Esophagus muscularis mucosa (tissue), 4 donors: ENCODE measurements at regions not wholly inside any gene's neighbourhood (a gene's known extent, or its start where the extent isn't known, plus 50 kb on each side); places are given as distances from the start of the nearest gene placed in this dataset.

Experiments used
- DNase-seq: peaks from one replicate; pipeline ENCODE4 v3.0.0-alpha.2; 2017; ENCODE audit errors: extremely low spot score
- H3K27ac ChIP-seq, 4 donors: fragments of 200-600 bp; sonication (generic); replicated peaks in 1 of 4; 1 replicate in 3 of 4; 2 replicates in 1 of 4; pipeline ENCODE4 v1.5.1; 2016 to 2019; ENCODE audit warnings: mild to moderate bottlenecking in 1 of 4
- H3K27me3 ChIP-seq, 4 donors: fragments of 200-600 bp; sonication (generic); one replicate each; pipeline versions ENCODE4 v1.5.1 to v1.6.0; 2016 to 2019
- H3K36me3 ChIP-seq, 4 donors: fragments of 200-600 bp; sonication (generic); one replicate each; pipeline ENCODE4 v1.5.1; 2016 to 2019
- H3K4me1 ChIP-seq, 4 donors: fragments of 200-600 bp; sonication (generic); one replicate each; pipeline ENCODE4 v1.5.1; 2016 to 2019
- H3K4me3 ChIP-seq, 4 donors: fragments of 200-600 bp; sonication (generic); 1 replicate in 2 of 4; 2 replicates in 2 of 4; pipeline ENCODE4 v1.5.1; 2016 to 2019; ENCODE audit warnings: mild to moderate bottlenecking in 4 of 4, moderate library complexity in 1 of 4
- H3K9me3 ChIP-seq, 4 donors: fragments of 200-600 bp; sonication (generic); 1 replicate in 3 of 4; 2 replicates in 1 of 4; pipeline ENCODE4 v1.5.1; 2016 to 2019
- EP300 ChIP-seq: sonication (generic); formaldehyde crosslinking; IDR thresholded peaks from one replicate; pipeline ENCODE4 v1.6.1; 2017; ENCODE audit warnings: antibody characterized with exemption
- POLR2A ChIP-seq: fragments of 450-650 bp; IDR thresholded peaks from one replicate; pipeline ENCODE4 v1.6.1; 2017; ENCODE audit warnings: antibody characterized with exemption, moderate library complexity, mild to moderate bottlenecking, low read depth
- POLR2AphosphoS5 ChIP-seq, 2 donors: sonication (generic); formaldehyde crosslinking; IDR thresholded peaks; one replicate each; pipeline ENCODE4 v1.6.1; 2017; ENCODE audit warnings: antibody characterized with exemption in 2 of 2
- WGBS: methylation state at CpG from one replicate; pipeline ENCODE4 v1.1.5; 2018; 5-methylcytosine and 5-hydroxymethylcytosine counted together
- intact Hi-C: fragments of 100-400 bp; cut with DNase I; formaldehyde crosslinking; loops from one replicate; pipeline ENCODE4 v1.15.1; 2023
- TF ChIP-seq, protein P1 (sequence below), 3 experiments: fragments of 200-600 bp in 2 of 3; fragments of 450-650 bp in 1 of 3; sonication (generic) in 2 of 3; IDR thresholded peaks; one replicate each; pipeline ENCODE4 v1.5.1; 2017 to 2019; ENCODE audit warnings: antibody characterized with exemption in 3 of 3, mild to moderate bottlenecking in 2 of 3, moderate library complexity in 1 of 3

DNA sequence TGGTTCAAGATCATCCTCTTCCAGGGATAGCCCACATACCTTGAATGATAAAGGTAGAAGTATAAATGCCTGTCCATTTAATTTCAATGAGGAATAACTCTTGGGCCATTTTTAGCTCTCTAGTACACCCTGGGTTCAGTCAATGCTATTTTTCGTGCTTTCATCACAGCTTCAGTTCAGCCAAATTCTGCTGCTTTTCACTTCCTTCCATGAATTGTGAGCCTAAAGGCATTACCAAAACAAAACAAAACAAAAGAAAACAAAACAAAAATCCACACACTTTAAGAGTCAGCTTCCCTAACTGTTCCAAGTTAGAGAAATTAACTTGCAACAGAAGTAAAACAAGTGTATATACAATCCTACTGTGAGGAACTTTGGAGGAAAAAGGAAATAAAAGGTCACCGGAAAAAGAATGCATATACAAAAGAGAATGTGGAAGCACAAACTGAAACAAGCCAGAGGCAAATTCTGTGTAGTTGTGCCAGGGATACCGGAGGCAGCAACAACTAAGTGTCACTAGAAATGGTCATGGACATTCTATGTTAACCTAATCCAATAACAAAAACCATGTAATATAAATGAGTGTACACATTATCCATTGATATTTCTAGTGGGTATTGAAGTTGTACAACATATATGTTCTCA lies 423.1 kb downstream of the KCTD8 start:
- Histone ChIP-seq H3K27ac (no peak overlapping the region), H3K9me3 (no peaks in the 10 kb centered on the region), H3K27me3 (no peaks in the 10 kb centered on the region), H3K36me3 (no peaks in the 10 kb centered on the region), H3K4me1 (no peaks in the 10 kb centered on the region), H3K4me3 (no peak overlapping the region)
- 55% methylated on average over 3 of the region's 3 CpGs for WGBS
- intact Hi-C loops, result no loop called here
- TF ChIP-seq POLR2AphosphoS5 (IDR thresholded peaks at IDR 0.05), result no peak
- TF ChIP-seq, protein P1, sequence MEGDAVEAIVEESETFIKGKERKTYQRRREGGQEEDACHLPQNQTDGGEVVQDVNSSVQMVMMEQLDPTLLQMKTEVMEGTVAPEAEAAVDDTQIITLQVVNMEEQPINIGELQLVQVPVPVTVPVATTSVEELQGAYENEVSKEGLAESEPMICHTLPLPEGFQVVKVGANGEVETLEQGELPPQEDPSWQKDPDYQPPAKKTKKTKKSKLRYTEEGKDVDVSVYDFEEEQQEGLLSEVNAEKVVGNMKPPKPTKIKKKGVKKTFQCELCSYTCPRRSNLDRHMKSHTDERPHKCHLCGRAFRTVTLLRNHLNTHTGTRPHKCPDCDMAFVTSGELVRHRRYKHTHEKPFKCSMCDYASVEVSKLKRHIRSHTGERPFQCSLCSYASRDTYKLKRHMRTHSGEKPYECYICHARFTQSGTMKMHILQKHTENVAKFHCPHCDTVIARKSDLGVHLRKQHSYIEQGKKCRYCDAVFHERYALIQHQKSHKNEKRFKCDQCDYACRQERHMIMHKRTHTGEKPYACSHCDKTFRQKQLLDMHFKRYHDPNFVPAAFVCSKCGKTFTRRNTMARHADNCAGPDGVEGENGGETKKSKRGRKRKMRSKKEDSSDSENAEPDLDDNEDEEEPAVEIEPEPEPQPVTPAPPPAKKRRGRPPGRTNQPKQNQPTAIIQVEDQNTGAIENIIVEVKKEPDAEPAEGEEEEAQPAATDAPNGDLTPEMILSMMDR (IDR thresholded peaks at IDR 0.05), result no peak
- no peak for TF ChIP-seq POLR2A
- TF ChIP-seq EP300, result no peak
- no peak for DNase-seq

DNA sequence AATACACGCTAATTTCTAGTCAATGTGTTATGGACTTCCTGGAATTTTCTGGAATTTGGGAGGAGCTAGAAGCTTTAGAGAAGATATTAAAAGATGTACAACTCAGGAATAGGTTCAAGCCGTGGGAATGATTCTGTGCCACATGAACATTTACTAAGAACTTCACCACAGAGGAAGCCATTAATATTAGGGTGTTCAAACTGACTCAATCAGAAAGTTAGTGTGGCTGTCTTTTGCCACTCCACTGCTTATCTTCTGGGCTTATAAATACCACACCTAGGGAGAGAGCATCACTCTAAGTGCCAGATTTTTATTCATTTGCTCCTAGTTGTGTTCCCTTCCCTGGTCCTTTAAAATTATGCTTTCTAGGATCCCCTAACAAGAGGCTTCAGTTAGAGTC lies 409.8 kb downstream of the KCTD8 start:
- H3K4me1 ChIP-seq, result no peaks in the 10 kb centered on the region
- H3K36me3 ChIP-seq, result no peaks in the 10 kb centered on the region
- 84% methylated on average over 2 of the region's 2 CpGs for WGBS
- TF ChIP-seq POLR2A (no peak), EP300 (no peak), POLR2AphosphoS5 (IDR thresholded peaks at IDR 0.05) (no peak)
- DNase-seq, result no peak
- intact Hi-C loops, result no loop called here
- no peaks in the 10 kb centered on the region for H3K27me3 ChIP-seq
- no peak overlapping the region for H3K4me3 ChIP-seq
- no peak overlapping the region for H3K27ac ChIP-seq
- no peaks in the 10 kb centered on the region for H3K9me3 ChIP-seq

DNA sequence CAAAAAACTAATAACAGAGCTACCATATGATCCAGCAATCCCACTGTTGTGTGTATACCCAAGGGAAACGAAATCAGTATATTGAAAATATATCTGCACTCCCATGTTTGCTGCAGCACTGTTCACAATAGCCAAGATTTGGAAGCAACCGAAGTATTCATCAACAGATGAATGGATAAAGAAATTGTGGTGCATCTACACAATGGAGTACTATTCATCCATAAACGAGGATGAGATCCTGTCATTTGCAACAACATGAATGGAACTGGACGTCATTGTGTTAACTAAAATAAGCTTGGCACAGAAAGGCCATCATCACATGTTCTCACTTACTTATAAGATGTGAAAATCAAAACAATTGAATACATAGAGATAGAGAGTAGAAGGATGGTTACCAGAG lies 402.1 kb downstream of the KCTD8 start:
- Histone ChIP-seq H3K36me3 (no peaks in the 10 kb centered on the region), H3K4me1 (no peaks in the 10 kb centered on the region), H3K27me3 (no peaks in the 10 kb centered on the region), H3K27ac (no peak overlapping the region), H3K4me3 (no peak overlapping the region), H3K9me3 (no peaks in the 10 kb centered on the region)
- 76% methylated on average over 4 of the region's 4 CpGs for WGBS
- intact Hi-C loops, result no loop called here
- TF ChIP-seq EP300, result no peak
- no peak for TF ChIP-seq POLR2A
- TF ChIP-seq POLR2AphosphoS5 (IDR thresholded peaks at IDR 0.05), result no peak
- TF ChIP-seq, protein P1 (IDR thresholded peaks at IDR 0.05), result no peak
- DNase-seq, result no peak

DNA sequence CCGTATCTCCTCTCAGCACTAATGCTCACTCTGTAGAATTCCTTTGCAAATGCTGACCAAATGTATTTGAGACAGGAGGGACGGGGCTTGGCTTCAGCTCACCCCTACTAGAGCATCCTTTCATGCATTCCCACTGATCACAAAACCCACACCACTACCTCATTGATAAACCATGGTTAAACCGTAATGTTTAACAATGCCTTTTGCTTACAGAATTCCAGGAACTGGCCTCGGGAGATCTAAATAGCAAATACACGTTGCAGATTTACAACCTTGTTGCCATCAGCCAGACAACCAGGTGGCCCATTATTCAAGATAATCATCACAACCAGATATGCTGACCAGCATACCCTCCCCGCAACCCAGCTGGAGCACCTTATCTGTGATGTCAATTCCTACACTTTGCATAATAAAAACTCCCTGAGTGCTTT lies 391.9 kb downstream of the KCTD8 start:
- no peaks in the 10 kb centered on the region for H3K36me3 ChIP-seq
- H3K4me1 ChIP-seq, result no peaks in the 10 kb centered on the region
- intact Hi-C loops, result no loop called here
- no peak overlapping the region for H3K4me3 ChIP-seq
- WGBS, result 44% methylated on average over 6 of the region's 6 CpGs
- H3K9me3 ChIP-seq, result no peaks in the 10 kb centered on the region
- H3K27ac ChIP-seq, result no peak overlapping the region
- no peak for TF ChIP-seq POLR2AphosphoS5 (IDR thresholded peaks at IDR 0.05)
- TF ChIP-seq POLR2A, result no peak
- TF ChIP-seq, protein P1 (IDR thresholded peaks at IDR 0.05), result no peak
- no peak for TF ChIP-seq EP300
- no peaks in the 10 kb centered on the region for H3K27me3 ChIP-seq
- DNase-seq, result no peak

DNA sequence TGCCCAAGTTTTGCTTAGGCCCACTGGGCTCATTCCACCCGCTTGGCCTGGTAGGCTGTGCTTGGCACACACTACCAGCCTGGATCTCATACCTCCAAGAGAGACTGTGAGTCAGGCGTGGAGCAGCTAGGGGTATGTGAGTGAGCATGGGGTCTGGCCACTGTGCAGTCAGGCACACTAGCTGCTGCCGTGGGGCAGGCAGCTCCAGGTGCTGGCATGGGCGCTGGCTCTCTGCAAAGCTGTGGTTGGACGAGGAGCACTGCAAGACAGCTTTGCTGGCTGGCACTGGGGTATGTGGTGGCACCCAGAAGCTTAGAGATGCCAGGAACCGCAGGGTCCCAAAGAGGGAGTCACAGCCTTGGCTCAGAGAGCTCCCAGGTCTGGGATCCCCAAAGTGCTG lies 377.8 kb downstream of the KCTD8 start:
- intact Hi-C loops, result no loop called here
- H3K4me3 ChIP-seq, result no peak overlapping the region
- DNase-seq, result no peak
- H3K36me3 ChIP-seq, result no peaks in the 10 kb centered on the region
- H3K4me1 ChIP-seq, result no peaks in the 10 kb centered on the region
- H3K27me3 ChIP-seq, result no peaks in the 10 kb centered on the region
- WGBS, result 93% methylated on average over 5 of the region's 6 CpGs
- no peak overlapping the region for H3K27ac ChIP-seq
- no peaks in the 10 kb centered on the region for H3K9me3 ChIP-seq
- TF ChIP-seq POLR2AphosphoS5 (IDR thresholded peaks at IDR 0.05) (no peak), POLR2A (no peak), EP300 (no peak)
- TF ChIP-seq, protein P1 (IDR thresholded peaks at IDR 0.05), result no peak
